NCI-H2029 treated with DMSO at 0.1 percent for 48 hours (cell line): ENCODE measurements at regions not wholly inside any gene's neighbourhood (a gene's known extent, or its start where the extent isn't known, plus 50 kb on each side); places are given as distances from the start of the nearest gene placed in this dataset.
"Not testable (repeated sequence)": the region's sequence is repeated elsewhere in the genome, so short reads cannot be mapped to it uniquely, and the experiment has no call there.

ENCODE experiments used
- DNase-seq: peaks from one replicate; lab custom pipeline; 2025; lab: John Stamatoyannopoulos, UW

- no peak for DNase-seq
Observed at GRCh38 chr12:127469331-127469730, 797.6 kb upstream of the TMEM132C start.

- no peak for DNase-seq
Observed at GRCh38 chr12:127473766-127474165, 793.2 kb upstream of the TMEM132C start.

GRCh38 chr12:127479256-127479655, 787.7 kb upstream of the TMEM132C start:
- DNase-seq, result no peak

GRCh38 chr12:127480775-127481314, 786.1 kb upstream of the TMEM132C start:
- DNase-seq, result no peak

GRCh38 chr12:127482950-127483349, 784.0 kb upstream of the TMEM132C start:
- no peak for DNase-seq

- no peak for DNase-seq
Observed at GRCh38 chr12:127485528-127485927, 781.4 kb upstream of the TMEM132C start.

GRCh38 chr12:127487031-127487430, 779.9 kb upstream of the TMEM132C start:
- DNase-seq, result no peak

- DNase-seq, result no peak
Observed at GRCh38 chr12:127489061-127489460, 777.9 kb upstream of the TMEM132C start.

GRCh38 chr12:127494961-127495915, 771.7 kb upstream of the TMEM132C start:
- no peak for DNase-seq

GRCh38 chr12:127496255-127496654, 770.7 kb upstream of the TMEM132C start:
- DNase-seq, result no peak

GRCh38 chr12:127500512-127501035, 766.4 kb upstream of the TMEM132C start:
- no peak for DNase-seq

- DNase-seq, result no peak
Observed at GRCh38 chr12:127501916-127502315, 765.1 kb upstream of the TMEM132C start.

GRCh38 chr12:127503246-127503645, 763.7 kb upstream of the TMEM132C start:
- no peak for DNase-seq

- not testable (repeated sequence) for DNase-seq
Observed at GRCh38 chr12:127503996-127504395, 763.0 kb upstream of the TMEM132C start.

- DNase-seq, result no peak
Observed at GRCh38 chr12:127504874-127505273, 762.1 kb upstream of the TMEM132C start.

GRCh38 chr12:127507341-127507740, 759.6 kb upstream of the TMEM132C start:
- DNase-seq, result peak; percentile 14

GRCh38 chr12:127509066-127509778, 757.7 kb upstream of the TMEM132C start:
- no peak for DNase-seq

- no peak for DNase-seq
Observed at GRCh38 chr12:127515941-127516340, 751.0 kb upstream of the TMEM132C start.

GRCh38 chr12:127516467-127516866, 750.5 kb upstream of the TMEM132C start:
- DNase-seq, result no peak

GRCh38 chr12:127519779-127520178, 747.2 kb upstream of the TMEM132C start:
- no peak for DNase-seq

GRCh38 chr12:127526925-127527324, 740.0 kb upstream of the TMEM132C start:
- no peak for DNase-seq

GRCh38 chr12:127528551-127528950, 738.4 kb upstream of the TMEM132C start:
- no peak for DNase-seq

GRCh38 chr12:127531542-127531941, 735.4 kb upstream of the TMEM132C start:
- no peak for DNase-seq
